Germinal center (tissue), 1 donor: ENCODE measurements at regions not wholly inside any gene's neighbourhood (a gene's known extent, or its start where the extent isn't known, plus 50 kb on each side); places are given as distances from the start of the nearest gene placed in this dataset.

Experiments
- DNase-seq: peaks from one replicate; pipeline ENCODE4 v3.0.0; 2012; ENCODE audit warnings: mixed read lengths, low spot score

DNA sequence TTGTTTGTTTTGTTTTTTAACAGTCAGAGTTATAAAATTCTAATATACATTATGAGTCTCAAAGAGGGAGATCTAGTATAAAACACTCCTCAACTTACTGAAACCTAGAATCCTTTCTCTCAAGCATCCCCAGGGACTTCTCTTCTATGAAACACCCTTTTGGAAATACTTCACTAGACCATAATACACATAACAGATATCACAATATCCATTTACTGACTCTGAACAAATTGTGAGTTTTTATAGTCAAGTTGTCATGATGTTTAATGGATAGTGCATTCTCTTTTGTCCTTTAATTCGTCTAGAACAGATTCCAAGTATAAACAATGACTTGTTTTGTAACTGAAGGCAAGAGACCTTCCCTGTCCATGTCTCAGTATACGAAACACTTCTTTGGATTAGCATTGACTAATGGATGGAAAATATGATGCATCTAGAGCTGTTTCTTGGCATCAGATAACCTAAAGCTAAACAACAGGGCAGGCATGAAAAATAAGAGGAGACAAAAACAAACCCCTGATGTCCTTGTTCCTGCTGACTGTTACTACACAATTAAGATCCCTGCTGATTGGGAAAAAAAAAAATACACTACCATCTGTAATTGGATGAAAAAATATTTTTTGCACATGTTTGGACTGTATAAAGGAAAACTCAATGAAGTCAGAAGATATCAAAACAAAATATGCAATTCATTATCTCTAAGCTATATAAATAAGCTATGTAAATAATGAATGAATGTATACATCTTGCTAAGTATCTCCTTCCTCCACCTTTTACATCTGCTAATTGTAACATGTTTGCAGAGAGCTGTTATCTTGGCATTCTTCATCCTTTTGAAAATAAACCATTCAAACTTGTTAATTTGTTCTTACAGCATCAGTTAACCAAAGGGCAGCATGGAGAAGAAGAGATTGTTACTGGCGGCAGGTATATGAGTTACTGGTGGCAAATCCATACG is 214.2 kb downstream of the LACC1 start:
- no peak for DNase-seq

DNA sequence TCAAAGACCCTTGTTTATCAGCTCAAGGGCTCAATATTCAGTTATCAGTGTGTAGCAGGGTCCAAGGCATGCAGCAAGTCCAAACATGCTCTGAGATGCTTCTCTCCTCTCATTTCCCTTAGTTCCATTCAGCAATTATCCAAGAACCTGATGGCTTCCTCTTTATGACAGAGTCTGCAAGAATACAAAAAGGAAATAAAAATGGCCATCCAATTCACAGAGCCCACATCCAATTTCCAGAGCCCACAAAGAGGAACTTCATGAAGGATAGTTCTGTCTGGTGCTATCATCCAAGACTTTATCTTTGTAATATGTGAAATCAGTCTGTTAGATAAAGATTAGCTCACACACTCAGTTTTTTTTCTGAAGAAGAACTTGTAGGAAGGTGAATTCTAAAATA is 217.2 kb downstream of the LACC1 start:
- no peak for DNase-seq

DNA sequence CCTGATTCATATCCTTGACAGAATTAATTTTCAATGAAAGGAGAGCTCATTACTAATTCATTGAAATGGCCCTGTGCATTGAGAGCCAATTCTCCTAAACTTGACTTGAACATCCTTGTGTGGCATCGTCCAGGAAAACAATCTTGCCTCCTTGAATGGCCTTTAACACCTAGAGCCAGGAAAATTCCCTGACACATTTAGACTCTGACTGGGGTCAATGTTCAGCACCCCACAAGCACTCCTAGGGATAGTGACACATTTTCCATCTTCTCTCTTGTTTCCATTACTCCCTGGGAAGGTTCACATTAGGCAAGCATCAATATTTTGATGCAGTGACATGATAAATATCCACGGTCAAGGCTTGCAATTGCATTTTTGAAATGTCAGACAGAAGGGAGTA is 218.9 kb downstream of the LACC1 start:
- no peak for DNase-seq

DNA sequence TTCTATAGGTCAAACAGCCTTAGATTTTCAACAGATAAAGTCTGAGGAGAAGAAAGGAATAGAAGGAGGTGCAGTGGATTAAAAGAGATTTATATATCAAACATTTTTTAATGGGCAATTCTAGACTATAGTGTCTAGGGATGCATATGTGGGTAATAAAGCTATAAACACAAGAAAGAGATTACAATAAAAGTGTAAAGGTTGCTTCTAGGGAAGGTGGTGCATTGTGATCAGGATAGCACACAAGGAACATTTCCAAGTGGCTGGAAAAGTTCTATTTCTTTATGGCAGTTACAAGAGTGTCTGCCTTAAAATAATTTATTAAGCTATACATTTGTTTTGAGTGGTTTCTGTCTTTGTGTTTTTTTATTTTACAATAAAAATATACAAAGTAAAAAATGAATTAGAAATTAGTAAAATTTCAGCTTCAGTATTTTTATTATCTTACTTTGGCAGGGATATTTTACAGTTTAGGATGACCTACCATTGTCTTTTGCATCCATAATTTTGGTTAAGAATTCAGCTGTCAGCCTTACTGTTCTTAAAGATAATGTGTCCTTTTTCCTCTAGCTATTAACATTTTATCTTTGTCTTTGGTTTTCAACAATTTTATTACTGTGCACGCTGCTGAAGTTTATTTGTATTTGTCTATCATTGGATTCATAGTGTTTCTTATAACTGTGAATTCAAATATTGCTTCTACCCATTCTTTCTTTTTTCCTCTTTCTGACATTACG is 221.8 kb downstream of the LACC1 start:
- no peak for DNase-seq

DNA sequence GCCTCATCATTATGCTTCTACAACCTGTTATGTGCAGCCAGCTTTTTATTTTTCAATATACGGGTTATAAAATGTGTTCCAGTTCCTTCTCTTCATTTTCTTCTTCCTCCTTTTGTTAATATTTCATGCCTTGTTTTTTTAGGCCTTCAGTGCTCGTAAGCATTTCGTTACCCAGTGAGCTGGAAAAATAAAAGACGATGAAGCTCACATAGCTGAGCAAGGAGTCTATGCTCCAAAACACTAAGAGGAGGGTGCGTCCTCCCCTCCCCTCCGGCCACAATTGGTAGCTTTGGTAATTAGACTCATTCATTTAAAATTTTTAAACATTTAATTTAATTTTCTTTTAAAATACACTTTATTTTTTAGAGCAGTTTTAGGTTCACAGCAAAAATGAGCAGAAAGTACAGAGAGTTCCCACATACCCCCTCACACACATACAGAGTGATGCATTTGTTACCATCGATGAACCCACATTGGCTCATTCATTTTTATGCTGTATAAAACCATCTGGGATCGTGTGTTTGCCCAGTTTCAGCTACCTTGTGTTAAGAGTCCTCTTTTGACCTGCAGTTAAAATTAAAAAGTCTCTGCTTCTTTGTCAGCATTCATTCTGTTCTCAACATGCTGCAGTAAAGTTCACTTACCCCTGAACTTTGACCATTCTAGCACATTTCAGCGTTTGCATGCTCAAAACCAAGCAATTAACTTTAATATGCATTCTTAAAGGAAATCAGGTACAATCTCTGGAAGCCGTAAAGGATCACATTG is 223.9 kb downstream of the LACC1 start:
- no peak for DNase-seq

DNA sequence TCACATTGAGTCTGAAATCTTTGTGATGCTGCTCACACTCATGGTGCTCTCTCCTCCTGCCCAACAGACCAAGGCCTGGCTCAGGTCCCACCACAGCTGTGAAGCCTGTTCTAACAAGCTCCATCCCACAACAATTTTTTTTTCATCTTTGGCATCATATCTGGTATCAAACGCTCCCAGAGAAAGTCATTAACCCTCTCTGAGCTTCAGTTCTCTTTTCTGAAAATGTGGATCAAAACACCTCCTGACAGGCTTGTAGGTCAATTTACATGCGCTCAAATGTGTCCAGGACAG is 224.4 kb downstream of the LACC1 start:
- DNase-seq: no peak

DNA sequence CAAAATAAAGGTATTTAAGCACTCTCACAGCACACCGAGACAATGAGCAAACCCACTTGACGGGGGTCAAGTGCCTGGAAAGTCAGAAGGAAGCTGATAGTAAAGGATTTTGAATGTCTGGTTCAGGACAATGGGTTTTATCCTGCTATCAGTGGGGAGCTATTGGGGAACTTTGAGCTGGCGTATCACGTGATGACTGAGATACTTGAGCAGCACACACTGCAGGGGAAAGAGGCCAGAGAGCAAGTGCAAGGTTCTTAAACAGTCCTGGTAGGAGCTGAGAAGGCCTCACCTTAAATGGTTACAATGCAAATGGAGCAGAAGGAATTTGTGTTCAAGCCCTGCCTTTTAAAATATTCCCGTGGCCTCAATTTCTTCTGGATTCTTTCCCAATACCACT is 225.3 kb downstream of the LACC1 start:
- no peak for DNase-seq

DNA sequence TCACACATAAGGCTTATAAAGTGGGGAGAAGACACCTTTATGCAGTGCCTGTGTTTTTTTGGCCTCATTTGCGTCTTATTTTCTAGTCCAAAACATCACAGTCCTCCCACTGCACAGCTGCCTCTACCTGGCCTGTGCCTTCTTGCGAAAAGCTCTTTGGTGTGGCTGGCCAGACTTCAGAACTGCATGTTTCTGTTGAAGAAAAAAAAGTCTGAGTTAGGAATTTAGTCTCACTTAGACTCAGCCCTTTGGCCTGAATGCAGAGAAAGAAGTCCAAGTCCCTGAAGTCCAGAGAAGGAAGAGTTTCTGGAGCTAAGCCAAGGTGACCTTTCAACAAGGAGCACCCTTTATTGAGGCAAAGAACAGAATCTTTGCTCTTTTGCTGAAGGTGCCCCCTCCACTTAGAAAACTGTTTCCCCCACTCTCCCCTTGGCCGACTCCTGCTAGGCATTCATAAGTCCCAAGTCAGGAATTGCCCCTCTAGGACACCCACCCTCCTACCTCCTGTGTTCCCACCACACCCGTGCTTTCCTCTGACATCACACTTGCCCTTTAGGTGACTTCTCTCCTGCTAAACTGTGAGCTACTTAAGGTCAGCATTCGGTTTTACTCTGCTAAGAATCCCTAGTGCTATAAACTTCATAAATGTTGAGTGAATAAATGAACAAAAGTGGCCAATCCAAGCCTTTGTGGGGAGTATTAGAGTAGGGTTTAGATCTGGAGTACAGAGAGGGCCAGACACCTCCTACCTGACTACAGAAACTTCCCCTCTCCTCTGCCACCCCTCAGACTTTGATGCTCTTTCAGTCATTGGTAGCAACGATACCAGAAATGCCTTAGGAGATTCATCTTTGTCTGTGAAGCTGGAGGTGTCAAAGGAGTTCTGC is 226.8 kb downstream of the LACC1 start:
- DNase-seq: no peak

DNA sequence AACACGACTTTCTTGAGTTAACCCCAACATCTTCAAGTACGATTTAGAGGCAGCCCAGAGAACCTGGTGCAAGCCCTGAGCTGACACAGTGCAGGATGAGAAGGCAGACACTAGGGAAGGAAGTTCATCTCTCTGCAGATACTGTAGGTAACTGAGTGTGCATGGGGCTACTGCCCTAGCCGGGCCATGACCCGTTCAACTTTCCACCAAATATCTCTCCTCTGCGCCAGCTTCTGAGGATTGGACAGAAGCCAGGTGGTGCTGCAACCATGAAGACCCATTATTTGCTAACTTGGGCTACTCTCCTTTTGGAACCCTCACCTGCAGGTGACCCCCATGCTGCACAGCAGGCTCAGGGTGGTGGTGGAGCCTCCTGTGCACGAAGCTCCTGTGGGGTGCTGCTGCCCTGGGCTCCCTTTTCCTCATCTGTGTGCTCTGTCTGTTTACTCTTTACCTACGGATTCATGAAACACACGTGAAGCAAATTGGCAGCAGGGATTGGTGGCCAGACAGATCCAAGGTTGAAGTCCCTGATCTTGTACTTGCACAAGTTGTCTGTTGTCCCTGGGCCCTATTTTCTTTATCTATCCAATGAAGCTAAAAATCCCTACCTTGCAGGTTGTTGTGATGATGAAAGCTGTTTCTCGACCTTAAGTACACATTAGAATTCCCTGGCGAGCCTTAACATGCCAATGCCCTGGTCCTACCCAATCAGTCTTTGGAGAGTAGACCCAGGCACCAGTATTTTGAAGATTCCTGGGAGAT is 227.8 kb downstream of the LACC1 start:
- DNase-seq: no peak

DNA sequence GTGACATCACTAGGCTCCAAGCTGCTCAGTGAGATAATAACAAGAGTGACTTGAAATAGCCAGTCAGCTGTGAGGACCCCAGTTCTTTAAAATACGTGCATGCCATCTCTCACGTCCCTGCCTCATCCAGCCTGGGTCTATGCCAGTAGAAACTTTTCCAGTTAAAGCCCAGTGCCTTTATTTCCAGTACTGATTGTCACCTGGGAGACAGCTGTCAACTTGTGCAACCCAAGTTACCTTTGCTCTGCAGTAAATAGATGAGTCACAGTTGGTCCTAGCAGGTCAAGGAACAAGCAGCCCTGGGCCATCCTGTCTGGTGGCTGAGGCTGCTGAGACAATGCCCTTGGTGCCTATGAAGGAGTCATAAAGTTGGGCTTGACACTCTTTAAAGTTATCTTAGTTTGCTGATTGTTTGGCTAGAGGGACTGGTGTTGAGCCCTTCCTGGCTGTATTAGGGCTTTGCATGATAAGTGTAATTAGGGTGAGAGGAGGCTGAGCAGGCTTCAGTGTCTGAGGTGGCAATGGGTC is 228.7 kb downstream of the LACC1 start:
- no peak for DNase-seq

DNA sequence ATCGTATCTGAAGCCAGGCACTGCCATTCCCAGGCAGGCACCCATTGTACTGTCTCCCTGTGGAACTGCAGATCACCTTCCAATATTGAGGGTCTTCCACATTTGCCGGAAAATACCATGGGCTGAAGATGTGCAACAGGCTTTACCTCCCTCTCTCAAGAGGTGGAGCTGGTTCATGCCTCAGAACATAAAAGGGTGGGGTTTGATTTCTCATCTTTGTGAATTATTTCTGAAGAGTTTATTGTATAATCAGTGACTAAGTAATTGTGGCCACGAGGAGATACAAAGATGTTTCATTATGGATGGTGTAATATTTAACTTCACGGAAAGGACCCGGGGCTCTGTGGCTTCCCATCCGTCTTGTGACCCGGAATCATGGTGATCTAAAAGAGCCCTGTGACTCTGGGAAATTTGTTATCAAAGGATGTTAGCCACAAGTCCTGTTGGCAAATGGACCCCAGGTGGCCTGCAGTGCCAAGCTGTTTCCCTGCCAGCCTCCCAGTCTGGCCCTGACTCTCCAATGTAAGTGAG is 230.5 kb downstream of the LACC1 start:
- no peak for DNase-seq

DNA sequence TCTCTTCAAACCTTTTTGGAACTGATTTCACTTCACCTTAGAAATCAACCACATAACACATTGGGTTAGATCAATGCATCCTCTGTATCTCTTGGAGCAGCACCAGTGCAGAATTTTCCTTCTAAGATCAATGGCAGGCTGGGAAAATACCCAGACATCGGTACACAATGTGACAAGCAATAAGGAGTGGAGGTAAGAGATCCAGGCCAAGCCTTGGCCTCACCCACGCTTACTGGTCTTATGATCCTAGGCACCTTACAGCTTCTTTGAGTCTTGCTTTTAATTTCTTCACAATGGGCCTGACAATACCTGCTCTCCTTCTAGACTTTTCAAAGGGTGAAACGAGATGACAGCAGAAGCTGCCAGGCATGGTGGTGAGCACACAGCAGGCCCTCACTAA is 232.0 kb downstream of the LACC1 start:
- DNase-seq: no peak

DNA sequence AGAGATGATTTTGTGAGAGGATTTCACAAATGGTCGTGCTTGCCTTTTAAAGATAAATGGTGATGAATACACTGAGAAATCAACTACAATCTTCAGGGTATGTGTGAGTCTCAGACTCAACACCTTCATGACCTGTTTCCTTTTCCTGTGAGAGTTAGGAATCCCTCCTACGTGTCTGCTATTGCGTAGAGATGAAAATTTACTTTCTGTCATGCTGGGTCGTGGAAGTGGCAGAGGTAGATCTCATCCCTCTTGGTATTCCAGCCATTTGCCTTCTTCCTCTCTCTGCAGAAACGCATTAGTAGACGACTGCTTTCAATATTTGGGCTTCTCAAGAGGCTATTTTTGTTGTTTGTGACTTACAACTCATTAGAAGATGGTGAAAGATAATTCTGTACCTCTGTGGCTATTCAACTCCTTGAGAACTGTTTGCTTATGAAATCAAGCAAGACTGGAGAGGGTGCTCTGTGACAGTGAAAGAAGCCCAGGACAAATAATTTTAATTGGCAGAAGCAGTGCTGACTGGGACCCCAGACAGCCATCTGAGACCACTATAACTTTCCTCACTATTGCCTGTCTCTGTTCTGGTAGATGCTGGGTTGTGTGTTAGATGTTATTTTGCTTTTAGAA is 233.1 kb downstream of the LACC1 start:
- DNase-seq: no peak

DNA sequence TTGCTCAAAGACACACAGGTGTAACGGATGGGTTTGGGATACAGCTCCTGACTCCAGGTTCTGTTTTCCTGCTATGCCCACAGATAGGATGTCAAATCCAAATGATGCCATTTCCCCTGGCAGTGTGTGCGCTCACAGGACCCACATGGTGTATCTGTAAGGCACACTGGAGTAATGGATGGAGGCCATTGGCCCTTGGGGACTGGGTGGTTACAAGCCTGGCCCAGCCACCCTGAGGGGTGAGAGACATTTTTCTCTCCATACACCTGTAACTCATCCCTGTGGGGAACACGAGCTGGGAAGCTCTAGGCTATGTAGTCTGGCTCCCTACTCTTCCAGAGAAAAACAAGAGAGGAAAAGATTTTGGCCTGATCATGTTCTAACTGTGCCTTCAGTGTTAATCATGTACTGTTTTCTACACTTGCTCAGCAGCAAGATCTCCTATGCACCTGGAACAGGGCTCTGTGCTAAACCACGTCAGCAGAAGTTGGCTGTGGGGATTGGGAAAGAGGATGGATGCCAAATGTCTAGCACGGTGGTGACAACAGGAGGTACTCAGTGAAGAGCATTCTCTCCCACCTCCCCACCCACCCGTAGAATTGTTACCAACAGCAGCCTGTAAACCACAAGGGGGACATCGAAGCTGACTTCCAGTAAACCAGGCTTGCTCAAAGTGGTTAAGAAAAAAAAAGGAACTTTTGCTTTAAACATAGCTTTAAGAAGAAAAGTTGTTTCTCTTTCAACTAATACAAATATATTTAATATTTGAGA is 237.0 kb downstream of the LACC1 start:
- DNase-seq: peak; percentile 10

DNA sequence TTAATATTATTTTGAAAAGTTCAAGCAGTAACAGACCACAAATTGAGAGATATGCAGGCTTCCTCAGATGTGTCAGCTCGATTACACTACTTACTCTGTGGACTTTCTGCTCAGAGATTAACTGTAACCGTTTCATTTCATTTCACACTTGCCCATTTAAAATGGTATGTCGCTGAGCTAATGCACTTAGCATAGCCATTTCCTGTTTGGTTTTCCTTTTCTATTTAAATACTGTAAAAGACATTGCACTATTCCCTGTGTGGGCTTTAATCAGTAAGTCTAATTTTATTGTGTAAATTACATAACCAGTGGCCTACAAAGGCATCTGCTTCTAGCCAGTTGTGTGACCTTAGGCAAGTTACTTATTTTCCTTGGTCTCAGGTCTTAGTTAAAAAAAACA is 237.6 kb downstream of the LACC1 start:
- peak; percentile 10 for DNase-seq

DNA sequence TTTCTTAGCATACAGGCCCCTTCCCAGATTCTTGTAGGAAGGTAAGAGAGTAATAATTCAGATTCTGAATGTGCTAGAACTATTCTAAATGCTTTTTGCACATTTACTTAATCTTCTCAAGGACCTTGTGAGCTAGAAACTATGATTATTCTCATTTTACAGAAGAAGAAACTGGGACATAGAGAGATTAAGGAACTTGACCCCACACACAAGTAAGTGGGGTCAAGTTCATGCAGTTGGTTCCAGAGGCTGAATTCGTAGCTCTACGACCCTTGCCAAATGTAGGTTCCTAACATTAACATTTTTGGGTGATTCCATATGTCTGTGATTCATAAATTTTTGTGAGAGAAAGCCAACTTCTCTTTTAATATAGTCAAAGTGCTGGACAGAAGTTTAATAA is 238.1 kb downstream of the LACC1 start:
- DNase-seq: no peak

DNA sequence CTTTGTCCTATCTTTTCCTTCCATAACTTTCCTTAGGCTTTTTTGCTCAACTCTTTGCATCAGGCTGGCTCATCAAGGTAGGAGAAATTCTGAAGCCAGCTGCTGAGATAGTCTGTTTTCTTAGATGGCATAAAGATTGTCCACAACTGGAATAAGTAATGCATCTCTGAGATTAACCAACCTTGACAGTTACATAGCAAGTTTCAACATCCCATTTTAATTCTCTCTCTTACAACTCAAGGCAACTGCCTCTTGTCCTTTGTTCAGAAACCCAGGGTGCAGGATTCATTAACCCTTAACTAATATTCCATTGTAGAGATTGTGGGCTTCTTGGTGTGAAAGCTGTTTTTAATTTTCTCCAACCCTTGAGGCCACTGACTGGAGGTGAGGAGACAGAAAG is 239.2 kb downstream of the LACC1 start:
- DNase-seq: no peak

DNA sequence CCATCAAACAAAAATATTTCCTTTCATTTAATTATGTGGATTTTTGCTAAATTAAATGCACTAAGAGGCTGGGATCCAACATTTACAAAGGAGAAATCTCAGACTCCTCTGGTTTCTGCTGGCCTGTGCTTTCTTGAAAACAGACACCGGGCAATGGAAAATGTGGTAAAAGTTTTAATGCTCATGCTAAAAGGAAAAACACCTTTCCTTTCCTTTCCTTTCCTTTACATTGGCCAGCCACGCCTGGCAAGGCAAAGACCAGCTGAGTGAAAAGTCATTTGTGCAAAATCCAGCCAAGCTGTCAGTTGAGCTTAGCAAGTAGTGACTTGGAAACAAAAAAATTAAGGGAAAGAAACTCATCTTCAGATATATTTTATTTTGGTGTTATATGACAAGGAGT is 240.3 kb downstream of the LACC1 start:
- no peak for DNase-seq
